ENCODE measurements at regions not wholly inside any gene's neighbourhood (a gene's known extent, or its start where the extent isn't known, plus 50 kb on each side); places are given as distances from the start of the nearest gene placed in this dataset.
"Not testable (repeated sequence)": the region's sequence is repeated elsewhere in the genome, so short reads cannot be mapped to it uniquely, and the experiment has no call there.

DNA sequence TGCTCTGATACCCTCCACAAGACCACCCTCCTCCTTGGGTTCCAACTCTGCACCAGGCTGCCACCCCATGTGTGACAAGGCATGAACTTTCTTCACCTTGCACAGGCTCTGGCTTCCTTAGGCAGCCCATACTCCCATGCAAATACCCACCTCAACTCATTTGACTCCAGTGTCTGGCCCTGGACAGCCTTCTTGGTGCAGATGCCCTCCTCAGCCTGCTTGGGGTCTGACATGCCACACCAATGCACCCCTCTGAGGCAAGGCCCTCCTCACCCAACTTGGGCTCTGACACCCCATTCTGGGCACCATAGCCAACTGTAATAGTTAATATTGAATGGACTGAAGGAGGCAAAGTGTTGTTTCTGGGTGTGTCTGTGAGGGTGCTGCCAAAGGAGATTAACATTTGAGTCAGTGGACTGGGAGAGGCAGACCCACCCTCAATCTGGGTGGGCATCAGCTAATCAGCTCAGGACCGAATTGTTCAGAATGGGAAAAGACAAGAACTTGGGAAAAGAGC, 115.0 kb upstream of the EPB41L4A start:
- DNase-seq (ENCODE audit: low spot score): no peak
- TF ChIP-seq POLR2A (IDR thresholded peaks at IDR 0.05) (no peak), POLR2AphosphoS5 (IDR thresholded peaks at IDR 0.05) (no peak)
- TF ChIP-seq, protein P1, sequence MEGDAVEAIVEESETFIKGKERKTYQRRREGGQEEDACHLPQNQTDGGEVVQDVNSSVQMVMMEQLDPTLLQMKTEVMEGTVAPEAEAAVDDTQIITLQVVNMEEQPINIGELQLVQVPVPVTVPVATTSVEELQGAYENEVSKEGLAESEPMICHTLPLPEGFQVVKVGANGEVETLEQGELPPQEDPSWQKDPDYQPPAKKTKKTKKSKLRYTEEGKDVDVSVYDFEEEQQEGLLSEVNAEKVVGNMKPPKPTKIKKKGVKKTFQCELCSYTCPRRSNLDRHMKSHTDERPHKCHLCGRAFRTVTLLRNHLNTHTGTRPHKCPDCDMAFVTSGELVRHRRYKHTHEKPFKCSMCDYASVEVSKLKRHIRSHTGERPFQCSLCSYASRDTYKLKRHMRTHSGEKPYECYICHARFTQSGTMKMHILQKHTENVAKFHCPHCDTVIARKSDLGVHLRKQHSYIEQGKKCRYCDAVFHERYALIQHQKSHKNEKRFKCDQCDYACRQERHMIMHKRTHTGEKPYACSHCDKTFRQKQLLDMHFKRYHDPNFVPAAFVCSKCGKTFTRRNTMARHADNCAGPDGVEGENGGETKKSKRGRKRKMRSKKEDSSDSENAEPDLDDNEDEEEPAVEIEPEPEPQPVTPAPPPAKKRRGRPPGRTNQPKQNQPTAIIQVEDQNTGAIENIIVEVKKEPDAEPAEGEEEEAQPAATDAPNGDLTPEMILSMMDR (IDR thresholded peaks at IDR 0.05): no peak
- Histone ChIP-seq H3K36me3 (no peaks in the 10 kb centered on the region), H3K27me3 (replicated peaks; ENCODE audit: insufficient read depth) (no peaks in the 10 kb centered on the region), H3K9me3 (no peaks in the 10 kb centered on the region), H3K4me1 (replicated peaks) (no peaks in the 10 kb centered on the region), H3K27ac (no peak overlapping the region), H3K4me3 (no peak overlapping the region)
- WGBS: 94% methylated on average over 1 of the region's 1 CpG
- intact Hi-C loops (cut with DNase I): no loop called here

DNA sequence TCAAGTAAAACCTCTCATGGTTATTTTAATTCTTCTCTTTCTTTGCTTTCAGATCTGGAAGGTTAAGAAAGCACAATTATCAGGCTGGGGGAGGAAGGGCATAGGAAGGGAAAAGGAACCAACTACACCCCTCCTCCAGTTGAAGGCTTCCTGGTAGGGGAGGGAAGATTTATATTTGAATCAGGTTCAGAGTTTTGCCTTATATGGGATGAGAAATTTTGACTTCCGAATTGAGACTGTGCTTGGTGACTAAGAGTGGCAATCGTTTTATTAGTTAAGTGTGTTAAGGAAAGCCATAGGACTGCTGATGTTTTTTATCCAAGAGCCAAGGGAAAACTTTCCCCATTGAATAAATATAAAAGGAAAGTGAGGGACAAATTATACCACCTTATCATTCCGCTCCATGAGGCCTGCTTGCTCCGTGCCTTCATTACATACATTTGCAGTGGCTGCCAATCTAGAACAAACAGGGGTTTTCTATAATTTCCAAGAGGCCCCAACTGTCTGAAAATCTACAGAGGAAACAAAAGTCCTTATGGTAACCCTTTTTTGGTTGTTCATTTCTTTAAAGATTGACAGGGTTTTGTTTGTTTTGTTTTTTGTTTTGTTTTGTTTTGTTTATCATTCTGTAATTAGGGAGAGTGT, 115.7 kb upstream of the EPB41L4A start:
- H3K27me3 ChIP-seq (replicated peaks; ENCODE audit: insufficient read depth): no peaks in the 10 kb centered on the region
- WGBS: 80% methylated on average over 4 of the region's 4 CpGs
- H3K36me3 ChIP-seq: no peaks in the 10 kb centered on the region
- H3K27ac ChIP-seq: no peak overlapping the region
- TF ChIP-seq POLR2AphosphoS5 (IDR thresholded peaks at IDR 0.05): no peak
- TF ChIP-seq POLR2A (IDR thresholded peaks at IDR 0.05): no peak
- TF ChIP-seq, protein P1 (IDR thresholded peaks at IDR 0.05): no peak
- intact Hi-C loops (cut with DNase I): no loop called here
- no peaks in the 10 kb centered on the region for H3K4me1 ChIP-seq (replicated peaks)
- no peak overlapping the region for H3K4me3 ChIP-seq
- DNase-seq (ENCODE audit: low spot score): no peak
- no peaks in the 10 kb centered on the region for H3K9me3 ChIP-seq

DNA sequence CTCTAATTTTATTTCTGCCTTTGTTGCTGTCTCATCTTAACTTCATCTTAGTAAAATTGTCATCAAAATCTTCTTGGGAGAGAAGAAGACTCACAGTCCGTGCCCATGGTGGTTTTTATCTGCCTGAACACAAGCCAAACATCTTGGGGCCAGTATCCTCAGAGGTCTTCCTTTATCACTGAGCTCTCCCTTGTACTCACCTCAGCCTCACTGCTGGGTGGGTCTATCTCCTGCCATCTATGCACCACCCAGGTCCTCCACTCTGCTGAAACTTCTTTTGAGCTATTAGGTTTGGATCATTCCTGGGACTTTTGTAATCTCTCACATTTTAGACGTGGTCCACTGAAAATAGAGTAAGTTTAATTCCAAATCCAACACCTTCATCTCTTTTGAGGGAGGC, 116.3 kb upstream of the EPB41L4A start:
- Histone ChIP-seq H3K36me3 (no peaks in the 10 kb centered on the region), H3K4me1 (replicated peaks) (no peaks in the 10 kb centered on the region), H3K4me3 (no peak overlapping the region), H3K9me3 (no peaks in the 10 kb centered on the region), H3K27me3 (replicated peaks; ENCODE audit: insufficient read depth) (no peaks in the 10 kb centered on the region), H3K27ac (no peak overlapping the region)
- DNase-seq (ENCODE audit: low spot score): no peak
- 62% methylated on average over 2 of the region's 2 CpGs for WGBS
- TF ChIP-seq, protein P1 (IDR thresholded peaks at IDR 0.05): no peak
- TF ChIP-seq POLR2A (IDR thresholded peaks at IDR 0.05) (no peak), POLR2AphosphoS5 (IDR thresholded peaks at IDR 0.05) (no peak)
- intact Hi-C loops (cut with DNase I): no loop called here

DNA sequence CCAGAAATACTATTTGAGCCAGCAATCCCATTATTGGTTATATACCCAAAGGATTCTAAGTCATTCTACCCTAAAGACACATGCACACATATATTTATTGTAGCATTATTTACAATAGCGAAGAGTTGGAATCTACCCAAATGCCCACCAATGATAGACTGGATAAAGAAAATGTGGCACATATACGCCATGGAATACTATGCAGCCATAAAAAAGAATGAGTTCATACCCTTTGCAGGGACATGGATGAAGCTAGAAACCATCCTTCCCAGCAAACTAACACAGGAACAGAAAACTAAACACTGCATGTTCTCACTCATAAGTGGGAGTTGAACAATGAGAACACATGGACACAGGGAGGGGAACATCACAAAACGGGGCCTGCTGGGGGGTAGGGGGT, 125.5 kb upstream of the EPB41L4A start:
- intact Hi-C loops (cut with DNase I); H3K4me1 ChIP-seq (replicated peaks); DNase-seq (ENCODE audit: low spot score); H3K27ac ChIP-seq; H3K36me3 ChIP-seq; H3K9me3 ChIP-seq; H3K27me3 ChIP-seq (replicated peaks; ENCODE audit: insufficient read depth); H3K4me3 ChIP-seq: not testable (repeated sequence)
- 95% methylated on average over 3 of the region's 3 CpGs for WGBS

DNA sequence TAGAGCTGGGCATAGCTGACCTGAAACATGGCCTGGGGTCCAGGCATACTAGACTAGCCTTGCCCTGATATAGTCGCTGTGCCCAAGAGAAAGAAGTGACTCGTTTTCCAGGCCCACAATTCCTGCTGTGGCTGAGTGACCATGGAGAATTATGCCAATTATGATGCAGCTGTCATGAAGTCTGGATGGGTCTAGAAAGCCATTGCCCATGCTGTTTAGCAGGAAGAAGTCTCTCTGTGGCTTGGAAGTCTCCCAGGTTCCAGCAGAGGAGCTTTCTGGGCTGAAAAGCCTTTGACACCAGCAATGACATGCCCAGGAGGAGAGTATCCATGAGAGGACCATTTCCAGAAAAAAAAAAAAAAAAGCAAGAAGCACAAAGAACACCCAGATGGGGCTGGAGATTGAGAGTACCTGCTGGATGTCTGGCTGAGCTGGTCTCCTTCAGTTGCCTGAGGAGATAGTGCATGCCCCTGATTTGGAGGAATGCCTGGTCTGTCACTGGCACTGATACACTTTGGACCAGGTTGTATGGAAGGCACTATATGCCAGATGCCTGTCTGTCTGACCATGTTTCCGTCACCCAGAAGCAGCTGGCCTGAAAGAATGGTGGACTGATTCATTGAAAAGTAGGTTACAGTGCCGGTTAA, 128.0 kb upstream of the EPB41L4A start:
- no peak overlapping the region for H3K27ac ChIP-seq
- H3K4me3 ChIP-seq: no peak overlapping the region
- no peak for DNase-seq (ENCODE audit: low spot score)
- no peaks in the 10 kb centered on the region for H3K9me3 ChIP-seq
- intact Hi-C loops (cut with DNase I): no loop called here
- WGBS: 90% methylated on average over 4 of the region's 4 CpGs
- no peaks in the 10 kb centered on the region for H3K4me1 ChIP-seq (replicated peaks)
- TF ChIP-seq, protein P1 (IDR thresholded peaks at IDR 0.05): no peak
- TF ChIP-seq POLR2AphosphoS5 (IDR thresholded peaks at IDR 0.05) (no peak), POLR2A (IDR thresholded peaks at IDR 0.05) (no peak)
- no peaks in the 10 kb centered on the region for H3K36me3 ChIP-seq
- H3K27me3 ChIP-seq (replicated peaks; ENCODE audit: insufficient read depth): no peaks in the 10 kb centered on the region

All from prostate gland (tissue), 2 donors.